ENCODE measurements at regions not wholly inside any gene's neighbourhood (a gene's known extent, or its start where the extent isn't known, plus 50 kb on each side); places are given as distances from the start of the nearest gene placed in this dataset.

- H3K27ac ChIP-seq: peak overlapping the region; percentile 2 to 44
- intact Hi-C loops (cut with DNase I): loop anchor here (5.0 kb wide), 1 partner anchor 53 kb away; no protein-coding TSS in a partner anchor
- TF ChIP-seq POLR2AphosphoS5 (IDR thresholded peaks at IDR 0.05) (peak; percentile 77), CTCF (IDR thresholded peaks at IDR 0.05) (no peak)
- WGBS: 34% methylated on average over 14 of the region's 14 CpGs
- H3K36me3 ChIP-seq: no peaks in the 10 kb centered on the region
- H3K4me1 ChIP-seq (replicated peaks): peaks cover 5% of the 10 kb centered on the region
- H3K9me3 ChIP-seq: no peaks in the 10 kb centered on the region
- H3K4me3 ChIP-seq: no peak overlapping the region
- DNase-seq (ENCODE audit: low spot score): peak; percentile 70
- no peaks in the 10 kb centered on the region for H3K27me3 ChIP-seq (replicated peaks; ENCODE audit: insufficient read depth)
These were observed 58.6 kb upstream of the SNX9 start for GRCh38 chr6:157764178-157765068.

GRCh38 chr6:157766901-157767774 lies 55.9 kb upstream of the SNX9 start:
- 96% methylated on average over 11 of the region's 11 CpGs for WGBS
- TF ChIP-seq CTCF (IDR thresholded peaks at IDR 0.05) (no peak), POLR2A (IDR thresholded peaks at IDR 0.05) (no peak), POLR2AphosphoS5 (IDR thresholded peaks at IDR 0.05) (no peak)
- Histone ChIP-seq H3K27me3 (replicated peaks; ENCODE audit: insufficient read depth) (no peaks in the 10 kb centered on the region), H3K4me3 (no peak overlapping the region), H3K4me1 (replicated peaks) (peaks cover 5% of the 10 kb centered on the region), H3K27ac (no peak overlapping the region), H3K36me3 (no peaks in the 10 kb centered on the region), H3K9me3 (no peaks in the 10 kb centered on the region)
- intact Hi-C loops (cut with DNase I): loop anchor here (5.0 kb wide), 1 partner anchor 50 kb away; no protein-coding TSS in a partner anchor
- DNase-seq (ENCODE audit: low spot score): no peak

GRCh38 chr6:157767775-157768156 lies 55.3 kb upstream of the SNX9 start:
- WGBS: 89% methylated on average over 3 of the region's 3 CpGs
- intact Hi-C loops (cut with DNase I): loop anchor here (5.0 kb wide), 1 partner anchor 50 kb away; no protein-coding TSS in a partner anchor

GRCh38 chr6:157768304-157768703 lies 54.7 kb upstream of the SNX9 start:
- no peak for DNase-seq (ENCODE audit: low spot score)
- no peaks in the 10 kb centered on the region for H3K9me3 ChIP-seq
- H3K4me1 ChIP-seq (replicated peaks): peaks cover 5% of the 10 kb centered on the region
- whole genome bisulfite sequencing: 89% methylated on average over 6 of the region's 6 CpGs
- no peaks in the 10 kb centered on the region for H3K27me3 ChIP-seq (replicated peaks; ENCODE audit: insufficient read depth)
- no peak overlapping the region for H3K27ac ChIP-seq
- no peak overlapping the region for H3K4me3 ChIP-seq
- no peak for TF ChIP-seq POLR2AphosphoS5 (IDR thresholded peaks at IDR 0.05)
- TF ChIP-seq CTCF (IDR thresholded peaks at IDR 0.05): no peak
- no peak for TF ChIP-seq POLR2A (IDR thresholded peaks at IDR 0.05)
- intact Hi-C loops (cut with DNase I): loop anchor here (5.0 kb wide), 1 partner anchor 49 kb away; no protein-coding TSS in a partner anchor
- H3K36me3 ChIP-seq: no peaks in the 10 kb centered on the region

More at GRCh38 chr6:157767775-157768156, 55.3 kb upstream of the SNX9 start:
- no peaks in the 10 kb centered on the region for H3K36me3 ChIP-seq
- TF ChIP-seq CTCF (IDR thresholded peaks at IDR 0.05): no peak
- no peak for TF ChIP-seq POLR2AphosphoS5 (IDR thresholded peaks at IDR 0.05)
- H3K4me1 ChIP-seq (replicated peaks): peaks cover 5% of the 10 kb centered on the region
- no peaks in the 10 kb centered on the region for H3K9me3 ChIP-seq
- DNase-seq (ENCODE audit: low spot score): no peak
- no peak overlapping the region for H3K4me3 ChIP-seq
- H3K27me3 ChIP-seq (replicated peaks; ENCODE audit: insufficient read depth): no peaks in the 10 kb centered on the region
- no peak overlapping the region for H3K27ac ChIP-seq

Measured in prostate gland (tissue), 2 donors.